ENCODE measurements at regions not wholly inside any gene's neighbourhood (a gene's known extent, or its start where the extent isn't known, plus 50 kb on each side); places are given as distances from the start of the nearest gene placed in this dataset.
"Not testable (repeated sequence)": the region's sequence is repeated elsewhere in the genome, so short reads cannot be mapped to it uniquely, and the experiment has no call there.

DNA sequence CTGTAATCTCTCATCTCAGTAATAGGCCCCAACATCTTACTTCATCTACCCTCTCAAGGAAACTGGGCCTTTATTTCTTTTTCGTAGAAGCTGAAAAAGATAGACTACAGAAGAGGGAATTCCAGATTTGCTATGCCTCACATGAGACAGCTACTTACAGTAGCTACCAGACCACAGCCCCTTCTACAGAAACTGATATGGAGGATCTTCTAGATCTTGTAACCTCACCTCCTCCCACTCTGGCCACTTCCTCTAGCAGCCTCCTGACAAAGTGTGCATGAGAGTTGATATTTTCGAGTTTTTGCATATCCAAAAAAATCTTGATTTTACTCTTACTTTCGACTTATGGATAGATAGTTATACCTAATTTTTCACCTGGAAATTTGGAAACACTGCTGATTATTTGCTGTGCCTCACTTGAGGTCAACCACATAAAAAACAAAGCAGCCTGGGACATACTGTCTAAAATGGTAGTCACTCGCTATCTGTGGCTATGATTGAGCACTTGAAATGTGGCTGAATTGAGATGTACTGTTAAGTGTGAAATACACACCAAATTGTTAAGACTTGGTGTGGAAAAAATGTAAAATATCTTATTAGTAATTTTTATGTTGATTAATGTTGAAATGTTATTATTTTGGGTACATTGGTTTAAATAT lies 86.3 kb upstream of the NID2 start:
- 91% methylated on average over 3 of the region's 4 CpGs for WGBS
- no peaks in the 10 kb centered on the region for H3K9me3 ChIP-seq (ENCODE audit: insufficient read depth, low read depth, low read length)

DNA sequence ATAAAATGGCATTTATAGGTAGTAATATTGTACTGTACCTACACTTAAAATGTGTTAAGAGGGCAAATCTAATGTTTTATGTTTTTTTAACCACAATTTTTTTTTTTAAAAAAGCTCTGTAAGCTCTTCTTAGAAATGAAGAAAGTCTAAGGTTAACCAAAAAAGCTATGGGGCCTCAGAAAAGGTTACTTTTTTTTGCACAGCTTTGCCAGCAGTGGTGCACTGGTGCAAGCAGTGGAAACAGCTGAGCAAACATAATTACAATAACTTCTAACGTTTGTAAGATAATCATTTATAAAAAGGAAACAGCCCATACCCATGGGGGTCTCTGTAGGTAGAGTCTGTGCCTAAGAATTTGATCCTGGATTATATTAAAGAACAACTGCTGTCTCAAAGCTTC lies 85.1 kb upstream of the NID2 start:
- H3K9me3 ChIP-seq (ENCODE audit: insufficient read depth, low read depth, low read length), result no peaks in the 10 kb centered on the region
- no peak overlapping the region for H3K4me3 ChIP-seq (ENCODE audit: low read length)
- no peaks in the 10 kb centered on the region for H3K27me3 ChIP-seq (ENCODE audit: insufficient read depth, low read length)
- no peaks in the 10 kb centered on the region for H3K4me1 ChIP-seq (ENCODE audit: insufficient read depth, low read length)
- no CpG with 5 or more reads among the region's 1 CpG for WGBS
- no peaks in the 10 kb centered on the region for H3K36me3 ChIP-seq (ENCODE audit: insufficient read depth, low read length)
- H3K9ac ChIP-seq (ENCODE audit: low read depth, low read length), result no peak overlapping the region
- no peak overlapping the region for H3K27ac ChIP-seq (ENCODE audit: low read depth, low read length)

More for the DNA sequence above, 86.3 kb upstream of the NID2 start:
- Histone ChIP-seq H3K36me3 (ENCODE audit: insufficient read depth, low read length) (no peaks in the 10 kb centered on the region), H3K27me3 (ENCODE audit: insufficient read depth, low read length) (no peaks in the 10 kb centered on the region), H3K27ac (ENCODE audit: low read depth, low read length) (no peak overlapping the region), H3K4me3 (ENCODE audit: low read length) (no peak overlapping the region), H3K4me1 (ENCODE audit: insufficient read depth, low read length) (no peaks in the 10 kb centered on the region), H3K9ac (ENCODE audit: low read depth, low read length) (no peak overlapping the region)

DNA sequence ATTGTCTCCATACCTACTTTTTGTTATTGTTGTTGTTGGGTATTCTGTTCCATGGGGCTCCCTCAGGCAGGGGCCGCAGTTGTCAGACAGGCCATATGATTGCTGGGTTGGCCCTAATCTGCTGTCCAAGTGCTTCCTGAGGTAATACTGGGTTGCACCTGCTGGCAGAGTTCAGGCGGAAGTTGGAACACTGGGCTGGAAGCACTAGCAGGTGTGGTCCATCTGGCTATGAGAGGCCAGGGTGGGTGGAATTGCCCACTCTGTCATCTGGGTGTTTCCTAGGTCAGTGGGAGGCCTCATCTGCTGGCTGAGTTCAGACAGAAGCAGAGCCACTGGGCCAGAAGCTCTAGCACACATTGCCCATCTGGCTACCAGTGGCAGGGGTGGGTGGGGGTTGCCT lies 81.3 kb upstream of the NID2 start:
- Histone ChIP-seq H3K4me3 (ENCODE audit: low read length) (no peak overlapping the region), H3K36me3 (ENCODE audit: insufficient read depth, low read length) (no peaks in the 10 kb centered on the region), H3K4me1 (ENCODE audit: insufficient read depth, low read length) (no peaks in the 10 kb centered on the region), H3K27ac (ENCODE audit: low read depth, low read length) (no peak overlapping the region), H3K27me3 (ENCODE audit: insufficient read depth, low read length) (no peaks in the 10 kb centered on the region), H3K9me3 (ENCODE audit: insufficient read depth, low read depth, low read length) (no peaks in the 10 kb centered on the region), H3K9ac (ENCODE audit: low read depth, low read length) (no peak overlapping the region)
- 94% methylated on average over 2 of the region's 2 CpGs for WGBS

DNA sequence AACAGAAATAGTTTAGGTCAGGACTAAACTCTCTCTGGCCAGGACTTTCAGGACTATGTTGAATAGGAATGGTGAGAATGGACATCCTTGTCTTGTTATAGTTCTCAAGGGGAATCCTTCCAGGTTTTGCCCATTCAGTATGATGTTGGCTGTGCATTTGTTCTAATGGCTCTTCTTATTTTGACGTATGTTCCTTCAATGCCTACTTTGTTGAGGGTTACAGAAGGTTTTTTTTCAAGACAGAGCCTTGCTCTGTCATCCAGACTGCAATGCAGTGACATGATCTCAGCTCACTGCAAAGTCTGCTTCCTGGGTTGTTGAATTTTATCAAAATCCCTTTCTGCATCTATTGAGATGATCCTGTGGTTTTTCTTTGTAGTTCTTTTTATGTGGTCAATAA lies 79.5 kb upstream of the NID2 start:
- H3K27me3 ChIP-seq (ENCODE audit: insufficient read depth, low read length), result no peaks in the 10 kb centered on the region
- H3K9ac ChIP-seq (ENCODE audit: low read depth, low read length), result no peak overlapping the region
- WGBS, result 90% methylated on average over 1 of the region's 1 CpG
- no peaks in the 10 kb centered on the region for H3K4me1 ChIP-seq (ENCODE audit: insufficient read depth, low read length)
- H3K9me3 ChIP-seq (ENCODE audit: insufficient read depth, low read depth, low read length), result 0 out of 2 replicates have a peak, but pooled peaks cover 4% of the 10 kb centered on the region
- H3K4me3 ChIP-seq (ENCODE audit: low read length), result no peak overlapping the region
- no peak overlapping the region for H3K27ac ChIP-seq (ENCODE audit: low read depth, low read length)
- H3K36me3 ChIP-seq (ENCODE audit: insufficient read depth, low read length), result no peaks in the 10 kb centered on the region

DNA sequence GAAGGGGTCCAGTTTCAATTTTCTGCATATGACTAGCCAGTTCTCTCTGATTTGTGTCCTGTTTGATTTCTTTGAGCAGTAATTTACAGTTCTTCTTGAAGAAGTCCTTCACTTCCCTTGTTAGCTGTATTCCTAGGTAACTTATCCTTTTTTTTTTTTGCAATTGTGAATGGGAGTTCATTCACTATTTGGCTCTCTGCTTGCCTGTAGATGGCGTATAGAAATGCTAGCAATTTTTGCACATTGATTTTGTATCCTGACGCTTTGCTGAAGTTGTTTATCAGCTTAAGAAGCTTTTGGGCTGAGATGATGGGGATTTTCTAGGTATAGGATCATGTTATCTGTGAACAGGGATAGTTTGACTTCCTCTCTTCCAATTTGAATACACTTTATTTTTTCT lies 77.6 kb upstream of the NID2 start:
- WGBS, result 75% methylated on average over 2 of the region's 2 CpGs
- Histone ChIP-seq H3K36me3 (ENCODE audit: insufficient read depth, low read length) (no peaks in the 10 kb centered on the region), H3K9me3 (ENCODE audit: insufficient read depth, low read depth, low read length) (0 out of 2 replicates have a peak, but pooled peaks cover 4% of the 10 kb centered on the region), H3K4me1 (ENCODE audit: insufficient read depth, low read length) (no peaks in the 10 kb centered on the region), H3K27ac (ENCODE audit: low read depth, low read length) (no peak overlapping the region), H3K9ac (ENCODE audit: low read depth, low read length) (no peak overlapping the region), H3K4me3 (ENCODE audit: low read length) (no peak overlapping the region), H3K27me3 (ENCODE audit: insufficient read depth, low read length) (no peaks in the 10 kb centered on the region)

DNA sequence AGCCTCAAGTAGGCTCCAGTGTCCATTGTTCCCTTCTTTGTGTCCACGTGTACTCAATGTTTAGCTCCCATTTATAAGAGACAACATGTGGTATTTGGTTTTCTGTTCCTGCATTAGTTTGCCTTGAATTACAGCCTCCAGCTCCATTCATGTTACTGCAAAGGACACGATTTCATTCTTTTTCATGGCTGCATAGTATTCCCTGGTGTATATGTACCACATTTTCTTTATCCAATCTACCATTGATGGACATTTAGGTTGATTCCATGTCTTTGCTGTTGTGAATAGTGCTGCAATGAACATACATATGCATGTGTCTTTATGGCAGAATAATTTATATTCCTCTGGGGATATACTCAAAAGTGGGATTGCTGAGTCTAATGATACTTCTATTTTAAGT lies 75.2 kb upstream of the NID2 start:
- H3K9me3 ChIP-seq (ENCODE audit: insufficient read depth, low read depth, low read length); H3K27ac ChIP-seq (ENCODE audit: low read depth, low read length); H3K27me3 ChIP-seq (ENCODE audit: insufficient read depth, low read length); H3K4me3 ChIP-seq (ENCODE audit: low read length); H3K36me3 ChIP-seq (ENCODE audit: insufficient read depth, low read length); H3K9ac ChIP-seq (ENCODE audit: low read depth, low read length); H3K4me1 ChIP-seq (ENCODE audit: insufficient read depth, low read length): not testable (repeated sequence)
- WGBS, result 88% methylated on average over 2 of the region's 2 CpGs

DNA sequence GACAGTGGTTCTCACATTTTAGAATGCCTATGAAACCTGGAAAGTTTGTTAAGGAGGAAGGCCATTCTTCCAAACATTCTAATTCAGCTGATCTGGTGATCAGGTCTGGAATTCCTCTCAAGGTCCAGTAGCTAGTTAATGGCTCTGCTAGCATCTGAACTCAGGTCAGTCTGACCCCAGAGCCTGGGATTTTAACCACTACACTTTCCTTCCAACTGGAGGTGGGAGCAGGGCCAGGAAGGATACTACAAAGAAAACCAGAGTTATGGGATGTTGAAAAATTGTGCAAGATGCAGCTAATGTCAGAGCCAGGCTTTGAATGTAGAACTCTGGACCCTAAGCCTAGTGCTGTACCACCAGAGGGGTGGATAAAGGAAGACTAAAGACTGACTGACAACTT lies 73.6 kb upstream of the NID2 start:
- Histone ChIP-seq H3K27me3 (ENCODE audit: insufficient read depth, low read length) (no peaks in the 10 kb centered on the region), H3K9ac (ENCODE audit: low read depth, low read length) (no peak overlapping the region), H3K36me3 (ENCODE audit: insufficient read depth, low read length) (no peaks in the 10 kb centered on the region), H3K4me1 (ENCODE audit: insufficient read depth, low read length) (no peaks in the 10 kb centered on the region), H3K27ac (ENCODE audit: low read depth, low read length) (no peak overlapping the region), H3K9me3 (ENCODE audit: insufficient read depth, low read depth, low read length) (0 out of 2 replicates have a peak, but pooled peaks cover 4% of the 10 kb centered on the region), H3K4me3 (ENCODE audit: low read length) (no peak overlapping the region)

DNA sequence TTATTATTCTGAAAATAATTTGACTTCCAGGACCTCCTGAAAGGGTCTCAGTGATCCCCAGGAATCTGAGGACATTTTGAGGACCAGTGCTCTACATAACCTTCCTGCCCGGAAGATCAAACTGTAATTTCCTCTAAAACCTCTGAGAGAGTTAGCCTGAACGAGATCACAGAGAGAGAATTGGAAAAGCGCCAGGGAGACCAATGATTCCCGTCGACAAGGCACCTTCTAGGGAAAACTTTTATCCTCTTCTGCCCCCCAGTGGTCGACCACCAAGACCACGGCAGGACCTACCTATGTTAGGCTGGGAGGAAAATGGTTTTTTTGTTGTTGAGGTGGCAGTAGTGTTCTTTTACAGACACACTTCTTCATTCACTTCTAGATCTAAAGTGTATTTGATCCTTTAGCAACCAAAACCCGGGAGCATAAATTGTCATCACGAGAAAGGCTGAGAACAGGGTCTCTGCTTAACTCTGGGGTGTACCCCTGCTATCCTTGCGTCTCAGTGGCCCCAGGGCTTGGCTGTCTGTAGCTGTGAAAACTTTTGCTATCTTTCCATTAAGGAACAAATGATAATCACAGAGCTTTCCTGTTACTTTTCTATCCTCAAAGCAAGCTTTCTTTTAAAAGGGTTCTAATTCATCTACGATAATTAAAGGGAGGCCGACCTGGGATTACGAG lies 62.9 kb upstream of the NID2 start:
- H3K27me3 ChIP-seq (ENCODE audit: insufficient read depth, low read length), result no peaks in the 10 kb centered on the region
- H3K4me3 ChIP-seq (ENCODE audit: low read length), result no peak overlapping the region
- 40% methylated on average over 11 of the region's 13 CpGs for WGBS
- H3K9me3 ChIP-seq (ENCODE audit: insufficient read depth, low read depth, low read length), result peaks cover 18% of the 10 kb centered on the region
- H3K4me1 ChIP-seq (ENCODE audit: insufficient read depth, low read length), result peaks cover 3% of the 10 kb centered on the region
- no peaks in the 10 kb centered on the region for H3K36me3 ChIP-seq (ENCODE audit: insufficient read depth, low read length)
- H3K27ac ChIP-seq (ENCODE audit: low read depth, low read length), result no peak overlapping the region
- no peak overlapping the region for H3K9ac ChIP-seq (ENCODE audit: low read depth, low read length)

DNA sequence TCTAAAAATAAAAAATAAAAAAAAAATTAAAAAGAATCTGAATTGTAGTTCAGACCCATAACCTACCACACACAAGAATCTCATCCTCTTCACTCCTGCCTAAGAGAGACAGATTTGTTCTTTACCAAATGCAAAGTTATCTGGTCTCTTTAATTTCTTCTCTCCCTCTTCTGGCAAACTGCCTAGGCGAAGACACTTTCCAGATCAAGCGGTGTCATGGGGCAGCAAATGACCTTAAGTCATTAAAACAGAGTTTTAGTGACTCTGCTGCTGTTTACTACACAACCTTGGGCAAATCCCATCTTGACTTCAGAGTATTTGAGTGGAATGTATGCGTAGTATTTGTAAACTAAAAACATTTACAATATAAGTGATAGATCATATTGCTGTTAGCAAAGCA lies 60.9 kb upstream of the NID2 start:
- H3K36me3 ChIP-seq (ENCODE audit: insufficient read depth, low read length), result no peaks in the 10 kb centered on the region

DNA sequence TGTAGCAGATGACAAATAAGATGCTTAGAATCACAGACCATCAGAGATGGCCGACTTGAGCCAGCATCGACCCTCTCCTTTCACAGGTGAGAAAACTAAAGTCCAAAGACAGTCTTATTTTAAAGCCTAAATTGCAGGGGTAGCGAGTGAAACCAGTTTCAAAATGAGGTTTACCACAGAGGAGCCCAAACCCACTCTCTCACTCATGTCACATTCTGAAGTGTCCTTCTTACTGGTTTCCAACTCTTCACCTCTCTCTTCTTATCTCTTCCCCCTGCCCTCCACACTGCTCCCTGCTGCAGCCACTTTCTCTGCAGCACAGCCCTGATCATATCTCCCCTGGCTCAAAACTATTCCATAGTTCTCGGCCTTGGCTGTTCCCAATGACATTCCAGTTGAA lies 57.0 kb upstream of the NID2 start:
- Histone ChIP-seq H3K9me3 (ENCODE audit: insufficient read depth, low read depth, low read length) (no peaks in the 10 kb centered on the region), H3K27me3 (ENCODE audit: insufficient read depth, low read length) (no peaks in the 10 kb centered on the region), H3K36me3 (ENCODE audit: insufficient read depth, low read length) (no peaks in the 10 kb centered on the region), H3K27ac (ENCODE audit: low read depth, low read length) (no peak overlapping the region), H3K4me1 (ENCODE audit: insufficient read depth, low read length) (peaks cover 21% of the 10 kb centered on the region), H3K9ac (ENCODE audit: low read depth, low read length) (no peak overlapping the region), H3K4me3 (ENCODE audit: low read length) (no peak overlapping the region)
- 95% methylated on average over 4 of the region's 4 CpGs for WGBS

More for the DNA sequence above, 60.9 kb upstream of the NID2 start:
- Histone ChIP-seq H3K9me3 (ENCODE audit: insufficient read depth, low read depth, low read length) (peaks cover 4% of the 10 kb centered on the region; the same call in 1 of the 2 replicates), H3K27me3 (ENCODE audit: insufficient read depth, low read length) (no peaks in the 10 kb centered on the region), H3K4me3 (ENCODE audit: low read length) (no peak overlapping the region), H3K27ac (ENCODE audit: low read depth, low read length) (no peak overlapping the region), H3K4me1 (ENCODE audit: insufficient read depth, low read length) (peaks cover 13% of the 10 kb centered on the region), H3K9ac (ENCODE audit: low read depth, low read length) (no peak overlapping the region)
- WGBS, result 59% methylated on average over 2 of the region's 3 CpGs

DNA sequence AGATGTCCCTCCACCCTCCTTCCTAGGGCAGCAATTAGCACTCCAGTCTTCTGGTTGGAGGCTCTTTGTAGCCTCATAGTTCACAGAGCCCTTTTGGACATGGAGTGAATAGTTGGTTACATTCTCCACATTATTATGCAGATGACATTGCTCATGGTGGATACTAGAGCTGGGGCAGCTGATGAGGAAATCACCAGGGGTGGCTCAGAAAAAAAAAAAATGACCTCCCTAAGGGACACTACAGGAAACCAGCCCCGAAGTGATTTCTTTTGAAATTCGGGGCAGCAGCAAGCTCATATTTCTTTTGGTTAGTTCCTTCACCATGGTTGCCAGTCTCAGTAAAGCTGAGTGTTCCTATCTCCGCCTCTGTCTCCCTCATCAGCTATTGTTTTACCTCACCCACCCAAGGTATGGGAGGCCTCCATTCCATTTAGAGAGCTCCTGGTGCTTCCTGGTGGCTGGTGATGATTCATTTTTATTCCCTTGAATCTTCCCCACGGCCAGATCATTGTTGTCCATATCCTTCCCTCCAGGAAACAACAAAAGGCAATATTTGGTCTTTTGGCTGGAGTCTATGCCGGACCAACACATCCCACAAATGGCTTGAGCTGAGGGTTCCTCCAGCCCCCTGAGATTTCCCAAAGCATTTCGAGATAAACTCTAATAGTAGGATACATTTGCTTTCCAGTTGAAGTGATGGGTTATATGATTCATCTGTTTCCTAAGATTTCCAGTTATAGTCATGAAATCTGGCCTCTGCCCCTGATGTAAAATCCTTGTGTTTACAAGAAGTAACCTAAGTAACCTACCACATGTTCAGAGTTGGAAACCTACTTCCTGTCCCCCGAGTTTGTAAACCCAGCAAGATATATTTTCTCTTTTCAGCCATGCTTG lies 56.2 kb upstream of the NID2 start:
- Histone ChIP-seq H3K9me3 (ENCODE audit: insufficient read depth, low read depth, low read length) (no peaks in the 10 kb centered on the region), H3K36me3 (ENCODE audit: insufficient read depth, low read length) (no peaks in the 10 kb centered on the region), H3K27me3 (ENCODE audit: insufficient read depth, low read length) (no peaks in the 10 kb centered on the region), H3K4me3 (ENCODE audit: low read length) (no peak overlapping the region), H3K27ac (ENCODE audit: low read depth, low read length) (peak overlapping the region; percentile 68), H3K4me1 (ENCODE audit: insufficient read depth, low read length) (peaks cover 21% of the 10 kb centered on the region), H3K9ac (ENCODE audit: low read depth, low read length) (no peak overlapping the region)
- 54% methylated on average over 7 of the region's 7 CpGs for WGBS
